HUES6 (cell line): ENCODE measurements at regions not wholly inside any gene's neighbourhood (a gene's known extent, or its start where the extent isn't known, plus 50 kb on each side); places are given as distances from the start of the nearest gene placed in this dataset.
"Not testable (repeated sequence)": the region's sequence is repeated elsewhere in the genome, so short reads cannot be mapped to it uniquely, and the experiment has no call there.

Experiments
- H3K27ac ChIP-seq: 2 replicates; pipeline ENCODE4 v1.7.0; 2013; ENCODE audit warnings: low read depth, mild to moderate bottlenecking, low read length, inconsistent platforms
- H3K27me3 ChIP-seq: 2 replicates; pipeline ENCODE4 v1.6.1; 2013; ENCODE audit warnings: low read length; ENCODE audit not compliant: control insufficient read depth, insufficient read depth
- H3K36me3 ChIP-seq: 2 replicates; pipeline ENCODE4 v1.6.1; 2013; ENCODE audit warnings: low read length; ENCODE audit not compliant: control insufficient read depth, insufficient read depth
- H3K4me1 ChIP-seq: 2 replicates; pipeline ENCODE4 v1.6.1; 2013; ENCODE audit warnings: low read length; ENCODE audit not compliant: control insufficient read depth, insufficient read depth
- H3K4me3 ChIP-seq: 2 replicates; pipeline ENCODE4 v1.5.1; 2013; ENCODE audit warnings: low read depth, low read length
- H3K9ac ChIP-seq: one replicate; pipeline ENCODE4 v1.6.1; 2013; ENCODE audit warnings: mild to moderate bottlenecking, low read length
- H3K9me3 ChIP-seq: 2 replicates; pipeline ENCODE4 v1.6.1; 2013; ENCODE audit warnings: low read depth, low read length; ENCODE audit not compliant: control insufficient read depth, insufficient read depth

DNA sequence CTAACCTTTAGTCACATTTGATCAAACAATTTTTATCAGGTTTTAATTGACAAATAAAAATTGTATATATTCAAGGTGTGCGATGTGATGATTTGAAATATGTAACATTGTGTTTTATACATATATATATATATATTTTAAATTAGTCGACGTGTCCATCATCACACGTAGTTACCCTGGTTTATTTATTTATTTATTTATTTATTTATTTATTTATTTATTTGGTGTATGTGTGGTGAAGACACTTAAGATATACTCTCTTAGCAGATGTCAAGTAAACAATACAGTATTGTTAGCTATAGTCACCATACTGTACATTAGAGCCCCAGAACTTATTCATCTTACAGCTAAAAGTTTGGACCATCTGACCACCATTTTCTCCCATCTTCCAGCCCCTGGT is 224.9 kb upstream of the HHIP start:
- no peak overlapping the region for H3K9ac ChIP-seq
- no peaks in the 10 kb centered on the region for H3K4me1 ChIP-seq
- no peaks in the 10 kb centered on the region for H3K9me3 ChIP-seq
- H3K27ac ChIP-seq, result no peak overlapping the region
- no peaks in the 10 kb centered on the region for H3K36me3 ChIP-seq
- no peaks in the 10 kb centered on the region for H3K27me3 ChIP-seq
- H3K4me3 ChIP-seq, result no peak overlapping the region

DNA sequence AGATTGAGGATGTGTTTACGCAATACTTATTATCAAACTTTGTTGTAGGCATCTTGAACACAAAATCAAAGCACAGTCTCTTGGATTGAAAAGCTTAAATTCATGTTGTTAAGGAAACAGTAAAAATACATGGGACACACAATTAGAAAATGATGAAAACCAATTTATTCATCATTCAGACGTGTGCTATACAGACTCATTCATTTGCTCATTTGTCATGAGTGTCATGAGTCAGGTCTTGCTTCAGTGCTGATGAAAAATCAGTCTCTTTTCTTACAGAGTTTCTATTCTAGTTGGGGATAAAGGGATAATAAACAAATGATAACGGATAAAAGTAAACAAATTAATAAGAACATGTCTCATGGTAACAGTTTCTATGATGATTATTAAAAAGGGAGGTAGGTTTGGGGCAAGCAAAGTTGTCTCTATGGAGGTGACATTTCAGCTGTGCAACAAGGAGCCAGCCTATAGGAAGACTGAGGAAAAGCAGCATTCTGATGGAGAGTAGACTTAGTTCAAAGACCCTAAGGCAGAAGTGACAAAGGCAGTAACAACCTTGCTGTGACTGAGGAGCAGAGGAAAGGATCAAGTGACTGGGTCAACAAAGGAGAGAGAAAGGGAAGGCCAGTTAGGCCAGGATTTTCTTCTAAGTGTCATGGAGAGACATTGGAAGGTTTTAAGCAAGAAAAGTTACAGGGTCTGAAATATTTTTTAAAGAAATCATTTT is 224.0 kb upstream of the HHIP start:
- no peaks in the 10 kb centered on the region for H3K36me3 ChIP-seq
- H3K27me3 ChIP-seq, result no peaks in the 10 kb centered on the region
- no peaks in the 10 kb centered on the region for H3K9me3 ChIP-seq
- no peak overlapping the region for H3K9ac ChIP-seq
- H3K4me1 ChIP-seq, result no peaks in the 10 kb centered on the region
- no peak overlapping the region for H3K27ac ChIP-seq
- H3K4me3 ChIP-seq, result no peak overlapping the region

DNA sequence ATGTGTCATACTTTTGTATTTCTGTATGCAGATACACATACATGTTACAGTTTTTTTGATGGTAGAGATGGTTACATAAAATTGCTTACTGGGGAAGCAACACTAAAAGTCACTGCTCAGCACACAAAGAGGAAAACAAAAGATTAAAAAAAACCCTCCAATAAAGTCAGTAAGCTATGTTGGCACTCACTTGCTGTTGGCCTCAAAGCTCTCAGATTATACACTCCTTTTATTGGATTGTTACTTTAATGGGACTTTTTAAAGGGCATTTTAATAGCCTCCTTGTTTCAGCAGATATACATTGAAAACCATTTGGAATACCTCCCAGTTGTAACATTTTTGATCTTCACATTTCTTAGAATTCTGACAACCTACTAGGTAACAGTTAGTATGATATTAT is 222.0 kb upstream of the HHIP start:
- H3K27ac ChIP-seq, result no peak overlapping the region
- H3K9me3 ChIP-seq, result no peaks in the 10 kb centered on the region
- H3K4me1 ChIP-seq, result no peaks in the 10 kb centered on the region

DNA sequence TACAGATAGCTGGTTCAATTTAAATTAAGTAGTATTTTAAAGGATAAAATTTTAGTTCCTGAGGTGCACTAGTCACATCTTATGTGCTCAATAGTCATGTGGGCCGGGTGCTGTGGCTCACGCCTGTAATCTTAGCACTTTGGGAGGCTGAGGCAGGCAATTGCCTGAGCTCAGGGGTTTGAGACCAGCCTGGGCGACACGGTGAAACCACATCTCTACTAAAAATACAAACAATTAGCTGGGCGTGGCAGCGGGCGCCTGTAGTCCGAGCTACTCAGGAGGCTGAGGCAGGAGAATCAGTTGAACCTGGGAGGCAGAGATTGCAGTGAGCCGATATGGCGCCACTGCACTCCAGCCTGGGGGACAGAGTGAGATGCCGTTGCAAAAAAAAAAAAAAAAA is 219.9 kb upstream of the HHIP start:
- not testable (repeated sequence) for H3K27ac ChIP-seq, H3K9me3 ChIP-seq, H3K27me3 ChIP-seq, H3K36me3 ChIP-seq, H3K4me3 ChIP-seq, H3K4me1 ChIP-seq, H3K9ac ChIP-seq

More for the DNA sequence above, 222.0 kb upstream of the HHIP start:
- no peak overlapping the region for H3K9ac ChIP-seq
- H3K4me3 ChIP-seq, result no peak overlapping the region
- no peaks in the 10 kb centered on the region for H3K27me3 ChIP-seq
- no peaks in the 10 kb centered on the region for H3K36me3 ChIP-seq

DNA sequence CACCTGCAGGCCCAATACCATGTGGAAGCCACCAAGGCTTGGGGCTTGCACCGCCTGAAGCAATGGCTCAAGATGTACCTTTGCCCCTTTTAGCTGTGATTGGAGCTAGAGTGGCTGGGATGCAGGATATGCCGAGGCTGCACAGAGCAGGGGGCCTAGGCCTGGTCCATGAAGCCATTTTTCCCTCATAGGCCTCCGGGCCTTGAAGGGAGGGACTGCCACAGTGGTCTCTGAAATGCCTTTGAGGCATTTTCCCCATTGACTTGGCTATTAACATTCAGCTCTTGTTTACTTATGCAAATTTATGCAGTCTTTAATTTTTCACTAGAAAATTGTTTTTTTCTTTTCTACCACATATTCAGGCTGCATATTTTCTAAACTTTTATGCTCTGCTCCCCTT is 203.2 kb upstream of the HHIP start:
- no peak overlapping the region for H3K27ac ChIP-seq
- no peaks in the 10 kb centered on the region for H3K36me3 ChIP-seq
- no peaks in the 10 kb centered on the region; the same call in 1 of the 2 replicates for H3K4me1 ChIP-seq
- H3K4me3 ChIP-seq, result no peak overlapping the region
- H3K9me3 ChIP-seq, result 0 out of 2 replicates have a peak, but pooled peaks cover 3% of the 10 kb centered on the region
- H3K27me3 ChIP-seq, result no peaks in the 10 kb centered on the region
- no peak overlapping the region for H3K9ac ChIP-seq

DNA sequence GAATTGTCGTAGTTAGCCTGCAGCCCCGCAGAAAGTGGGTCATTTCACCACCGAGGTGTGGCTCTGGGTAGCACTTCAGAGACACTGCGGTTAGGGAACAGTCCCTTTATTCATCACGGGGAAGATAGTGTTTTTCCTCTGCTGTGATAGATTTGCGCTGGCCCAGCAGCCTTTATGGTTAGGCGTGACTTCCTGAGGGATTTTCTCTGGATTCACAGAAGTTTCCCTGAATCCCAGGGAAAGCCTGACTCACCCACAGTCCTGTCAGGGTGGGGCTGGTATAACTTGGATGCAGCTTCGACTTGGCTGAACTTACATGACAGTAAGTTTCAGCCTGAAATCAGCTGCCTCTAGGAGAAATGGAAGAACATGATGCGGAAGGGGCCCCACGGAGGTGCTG is 196.3 kb upstream of the HHIP start:
- Histone ChIP-seq H3K27me3 (no peaks in the 10 kb centered on the region), H3K36me3 (no peaks in the 10 kb centered on the region), H3K27ac (no peak overlapping the region), H3K9me3 (no peaks in the 10 kb centered on the region), H3K4me3 (no peak overlapping the region), H3K9ac (no peak overlapping the region), H3K4me1 (no peaks in the 10 kb centered on the region)

DNA sequence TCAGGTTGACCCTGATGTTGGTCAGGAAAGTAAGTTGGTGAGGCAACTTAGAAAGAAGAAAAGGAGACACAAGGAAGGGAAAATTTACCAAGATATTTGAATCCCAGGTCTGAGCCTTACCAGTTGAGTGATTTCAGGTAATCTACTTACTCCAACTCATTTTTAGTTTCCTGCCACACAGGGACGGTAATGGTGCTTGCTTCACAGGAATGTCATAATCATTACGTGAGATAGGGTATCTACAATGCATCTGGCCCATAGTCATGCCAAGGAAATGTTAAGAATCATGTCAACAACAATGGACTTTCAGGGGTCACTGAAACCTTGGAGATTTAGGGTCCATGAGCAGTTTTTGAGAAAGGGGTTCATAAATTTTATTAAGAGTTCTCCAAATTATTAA is 195.4 kb upstream of the HHIP start:
- H3K27ac ChIP-seq, result no peak overlapping the region
- H3K4me1 ChIP-seq, result no peaks in the 10 kb centered on the region
- H3K36me3 ChIP-seq, result no peaks in the 10 kb centered on the region
- no peaks in the 10 kb centered on the region for H3K27me3 ChIP-seq
- no peaks in the 10 kb centered on the region for H3K9me3 ChIP-seq
- H3K9ac ChIP-seq, result no peak overlapping the region
- H3K4me3 ChIP-seq, result no peak overlapping the region

DNA sequence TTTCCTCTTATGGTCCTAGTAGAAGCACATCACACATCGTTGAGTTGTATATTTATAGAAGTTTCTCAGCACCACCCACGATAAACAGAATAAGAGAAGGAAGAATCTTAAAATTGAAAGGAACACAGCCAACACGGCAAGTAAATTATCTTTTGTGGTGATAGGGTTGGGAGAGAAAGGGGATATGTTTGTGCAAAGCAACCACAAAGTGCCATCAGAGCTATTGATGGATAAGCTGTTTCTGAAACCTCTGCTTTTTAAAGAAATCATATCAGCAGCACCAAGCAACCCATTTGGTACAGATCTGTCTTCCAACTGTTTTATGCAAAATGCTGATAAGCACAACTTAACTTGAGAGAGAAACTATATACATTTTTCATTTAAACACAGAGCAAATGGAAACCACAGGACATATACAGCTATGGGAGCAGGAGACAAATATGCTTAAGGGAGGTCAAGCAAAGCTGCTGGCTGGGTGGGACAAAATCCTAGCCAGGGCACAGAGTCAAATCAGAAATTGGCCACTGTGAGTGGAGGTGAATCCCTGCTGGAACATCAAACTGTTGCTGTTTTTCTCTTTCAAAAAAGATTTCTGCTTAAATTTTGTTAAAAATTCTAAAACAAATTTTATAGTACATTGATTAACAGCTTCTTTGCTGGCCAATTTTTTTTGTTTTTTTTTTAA is 194.0 kb upstream of the HHIP start:
- no peak overlapping the region for H3K9ac ChIP-seq
- H3K4me3 ChIP-seq, result no peak overlapping the region
- H3K4me1 ChIP-seq, result no peaks in the 10 kb centered on the region
- H3K36me3 ChIP-seq, result no peaks in the 10 kb centered on the region
- no peaks in the 10 kb centered on the region for H3K27me3 ChIP-seq
- H3K9me3 ChIP-seq, result no peaks in the 10 kb centered on the region
- no peak overlapping the region for H3K27ac ChIP-seq

DNA sequence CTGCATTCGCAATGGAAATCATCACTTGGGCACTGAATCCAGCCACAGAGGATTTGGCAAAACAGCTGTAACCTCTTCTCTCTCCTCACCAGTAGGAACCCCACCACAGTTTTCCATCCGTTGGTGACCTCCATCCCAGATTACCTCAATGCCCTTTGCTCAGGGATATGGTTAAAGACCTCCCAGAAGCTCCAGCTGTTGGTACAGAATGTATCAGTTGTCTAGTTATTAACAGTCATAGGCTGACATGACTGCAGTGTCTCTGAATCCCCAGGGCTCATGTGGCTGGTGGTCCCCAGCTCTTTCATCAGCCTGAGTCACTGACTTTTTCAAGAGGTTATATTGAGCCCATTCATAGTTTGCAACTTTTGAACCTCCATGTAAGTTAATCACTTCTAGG is 189.8 kb upstream of the HHIP start:
- Histone ChIP-seq H3K9me3 (no peaks in the 10 kb centered on the region), H3K9ac (no peak overlapping the region), H3K36me3 (no peaks in the 10 kb centered on the region), H3K4me3 (no peak overlapping the region), H3K27ac (no peak overlapping the region), H3K4me1 (no peaks in the 10 kb centered on the region), H3K27me3 (no peaks in the 10 kb centered on the region)

DNA sequence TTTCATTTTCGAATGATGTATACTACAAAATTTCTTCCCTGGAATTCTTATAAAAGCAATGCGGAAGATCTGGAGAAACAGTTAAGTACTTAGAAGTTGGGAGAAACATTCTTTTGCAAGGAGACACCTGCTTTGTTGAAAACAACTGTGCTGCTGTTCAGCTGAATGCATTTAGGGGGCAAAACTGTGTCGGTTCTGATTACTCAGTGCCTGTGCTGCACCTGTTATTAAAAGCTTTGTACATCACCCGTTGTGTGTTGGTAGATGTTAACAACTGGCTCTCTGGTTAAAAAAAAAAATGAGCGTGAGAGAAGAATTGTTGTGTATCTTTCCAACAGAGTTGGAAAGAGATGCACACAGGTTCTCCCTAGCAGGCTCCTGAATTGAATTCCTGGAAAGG is 184.1 kb upstream of the HHIP start:
- no peaks in the 10 kb centered on the region for H3K27me3 ChIP-seq
- no peak overlapping the region for H3K4me3 ChIP-seq
- H3K9me3 ChIP-seq, result no peaks in the 10 kb centered on the region
- H3K36me3 ChIP-seq, result no peaks in the 10 kb centered on the region
- H3K4me1 ChIP-seq, result no peaks in the 10 kb centered on the region
- H3K9ac ChIP-seq, result no peak overlapping the region
- H3K27ac ChIP-seq, result no peak overlapping the region

DNA sequence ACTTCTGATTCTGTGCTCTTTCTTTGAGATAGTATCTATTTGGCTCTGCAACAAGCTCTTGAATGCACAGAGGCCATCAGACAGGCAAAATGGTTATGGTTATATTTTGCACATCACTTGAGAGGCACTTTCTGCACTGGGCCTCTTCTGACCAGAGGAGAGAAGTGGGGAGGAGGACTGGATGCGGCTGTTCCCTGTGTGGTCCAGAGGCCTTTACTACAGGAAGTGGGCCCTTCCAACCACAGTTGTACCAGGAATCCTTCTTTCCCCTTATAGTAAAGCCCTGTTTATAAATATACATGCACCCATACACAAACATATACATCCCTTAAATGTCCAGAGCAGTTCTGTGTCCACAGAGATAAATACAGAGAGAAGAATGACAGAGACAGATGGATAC is 182.7 kb upstream of the HHIP start:
- no peak overlapping the region for H3K27ac ChIP-seq
- H3K9ac ChIP-seq, result no peak overlapping the region

More for the DNA sequence above, 182.7 kb upstream of the HHIP start:
- Histone ChIP-seq H3K27me3 (no peaks in the 10 kb centered on the region), H3K36me3 (no peaks in the 10 kb centered on the region), H3K4me3 (no peak overlapping the region), H3K9me3 (no peaks in the 10 kb centered on the region), H3K4me1 (no peaks in the 10 kb centered on the region)
